Panc1 (cell line): ENCODE measurements at regions not wholly inside any gene's neighbourhood (a gene's known extent, or its start where the extent isn't known, plus 50 kb on each side); places are given as distances from the start of the nearest gene placed in this dataset.

ENCODE experiments used
- POLR2AphosphoS5 ChIP-seq: IDR thresholded peaks from 2 replicates; pipeline ENCODE4 v1.6.1; 2012; ENCODE audit warnings: mild to moderate bottlenecking, low read depth, low read length, moderate library complexity
- REST ChIP-seq, 2 experiments: IDR thresholded peaks; 2 replicates each; pipeline ENCODE4 v1.6.1; 2011 to 2012; ENCODE audit warnings: low read depth in 2 of 2, control low read depth in 1 of 2, low read length in 1 of 2, mild to moderate bottlenecking in 1 of 2, moderate library complexity in 1 of 2; ENCODE audit not compliant: insufficient read depth in 1 of 2
- TF ChIP-seq, protein P1 (sequence below): fragments of 450-650 bp; IDR thresholded peaks from 2 replicates; pipeline ENCODE4 v1.5.1; 2017; ENCODE audit warnings: mild to moderate bottlenecking

GRCh38 chr2:188869550-188869949 is 104.6 kb upstream of the COL3A1 start:
- TF ChIP-seq, protein P1, sequence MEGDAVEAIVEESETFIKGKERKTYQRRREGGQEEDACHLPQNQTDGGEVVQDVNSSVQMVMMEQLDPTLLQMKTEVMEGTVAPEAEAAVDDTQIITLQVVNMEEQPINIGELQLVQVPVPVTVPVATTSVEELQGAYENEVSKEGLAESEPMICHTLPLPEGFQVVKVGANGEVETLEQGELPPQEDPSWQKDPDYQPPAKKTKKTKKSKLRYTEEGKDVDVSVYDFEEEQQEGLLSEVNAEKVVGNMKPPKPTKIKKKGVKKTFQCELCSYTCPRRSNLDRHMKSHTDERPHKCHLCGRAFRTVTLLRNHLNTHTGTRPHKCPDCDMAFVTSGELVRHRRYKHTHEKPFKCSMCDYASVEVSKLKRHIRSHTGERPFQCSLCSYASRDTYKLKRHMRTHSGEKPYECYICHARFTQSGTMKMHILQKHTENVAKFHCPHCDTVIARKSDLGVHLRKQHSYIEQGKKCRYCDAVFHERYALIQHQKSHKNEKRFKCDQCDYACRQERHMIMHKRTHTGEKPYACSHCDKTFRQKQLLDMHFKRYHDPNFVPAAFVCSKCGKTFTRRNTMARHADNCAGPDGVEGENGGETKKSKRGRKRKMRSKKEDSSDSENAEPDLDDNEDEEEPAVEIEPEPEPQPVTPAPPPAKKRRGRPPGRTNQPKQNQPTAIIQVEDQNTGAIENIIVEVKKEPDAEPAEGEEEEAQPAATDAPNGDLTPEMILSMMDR, result no peak
- TF ChIP-seq POLR2AphosphoS5, result no peak
- no peak for TF ChIP-seq REST (IDR thresholded peaks at IDR 0.05; ENCODE audit: insufficient read depth in 1 of 2, low read depth in 2 of 2, low read length in 1 of 2)
